GM12878 (cell line): ENCODE measurements at regions not wholly inside any gene's neighbourhood (a gene's known extent, or its start where the extent isn't known, plus 50 kb on each side); places are given as distances from the start of the nearest gene placed in this dataset.

Experiments
- ATAC-seq: fragments of 200-7000 bp; cut with Tn5 transposase; 3 replicates; pipeline ENCODE4 v1.9.1; 2020; ENCODE audit warnings: mild to moderate bottlenecking, moderate library complexity
- BruUV-seq: library from RNA; stranded (reverse); fragments of 400-500 nt; replicated peaks from 2 replicates; lab custom pipeline; 2021; lab: Mats Ljungman, UMichigan
- CTCF ChIA-PET: fragments of 300-600 bp; sonication (Branson Sonifier 250); formaldehyde crosslinking; extraction: SDS; loops from one replicate; lab custom pipeline; 2021; ENCODE audit warnings: inconsistent platforms; lab: Yijun Ruan, JAX
- POLR2A ChIA-PET: fragments of 350-600 bp; formaldehyde crosslinking; extraction: SDS; loops from one replicate; lab custom pipeline; 2021; ENCODE audit warnings: inconsistent platforms; lab: Charles Lee
- RAD21 ChIA-PET: fragments of 300-600 bp; sonication (Branson Sonifier 250); formaldehyde crosslinking; loops from one replicate; lab custom pipeline; 2023; ENCODE audit warnings: antibody characterized with exemption; ENCODE audit not compliant: unreplicated experiment; lab: Charles Lee
- SMC1A ChIA-PET: fragments of 300-600 bp; sonication (Branson Sonifier 250); formaldehyde crosslinking; loops from one replicate; lab custom pipeline; 2023; ENCODE audit not compliant: unreplicated experiment, uncharacterized antibody; lab: Charles Lee
- DNase-seq: peaks from one replicate; pipeline ENCODE4 v3.0.0-alpha.2; 2011; ENCODE audit warnings: low read depth, low spot score
- FAIRE-seq: peaks from 3 replicates; lab custom pipeline; 2011; peaks lifted over from hg19 to GRCh38; lab: Jason Lieb, UNC
- H2AFZ ChIP-seq: 2 replicates; pipeline ENCODE4 v1.6.0; 2011; ENCODE audit warnings: low read depth, low read length, control low read depth; ENCODE audit not compliant: control insufficient read depth
- H3K27ac ChIP-seq: 2 replicates; pipeline ENCODE4 v1.5.1; 2011; ENCODE audit warnings: control low read depth; ENCODE audit not compliant: control insufficient read depth, insufficient read depth
- H3K27me3 ChIP-seq, 2 experiments: replicated peaks in 1 of 2; 2 replicates each; pipeline versions ENCODE4 v1.6.0 to v1.6.1; 2011; ENCODE audit warnings: low read length in 1 of 2; ENCODE audit not compliant: control insufficient read depth in 2 of 2, insufficient read depth in 2 of 2
- H3K36me3 ChIP-seq, 2 experiments: 2 replicates each; pipeline ENCODE4 v1.5.1; 2011; ENCODE audit warnings: low read length in 1 of 2; ENCODE audit not compliant: control insufficient read depth in 2 of 2, insufficient read depth in 2 of 2
- H3K4me1 ChIP-seq: 2 replicates; pipeline ENCODE4 v1.6.1; 2011; ENCODE audit warnings: mild to moderate bottlenecking, low read length, moderate library complexity, mixed read lengths; ENCODE audit not compliant: control insufficient read depth, insufficient read depth
- H3K4me2 ChIP-seq: 2 replicates; pipeline ENCODE4 v1.6.0; 2011; ENCODE audit warnings: control low read depth; ENCODE audit not compliant: control insufficient read depth, insufficient read depth
- H3K4me3 ChIP-seq: fragments of 200-600 bp; sonication (generic); 2 replicates; pipeline ENCODE4 v1.5.1; 2016
- H3K79me2 ChIP-seq: 2 replicates; pipeline ENCODE4 v1.6.0; 2011; ENCODE audit warnings: low read length; ENCODE audit not compliant: control insufficient read depth, insufficient read depth
- H3K9ac ChIP-seq: 2 replicates; pipeline ENCODE4 v1.8.0; 2011; ENCODE audit warnings: low read length, control low read depth, mixed read lengths; ENCODE audit not compliant: control insufficient read depth, insufficient read depth
- H3K9me3 ChIP-seq: replicated peaks from 3 replicates; pipeline ENCODE4 v1.5.1; 2011; ENCODE audit warnings: mild to moderate bottlenecking, low read length; ENCODE audit not compliant: control insufficient read depth, insufficient read depth
- H4K20me1 ChIP-seq: 2 replicates; pipeline ENCODE4 v1.6.0; 2011; ENCODE audit not compliant: control insufficient read depth, insufficient read depth
- IKZF2 ChIP-seq, 2 experiments: fragments of 450-650 bp; IDR thresholded peaks; 2 replicates each; pipeline ENCODE4 v1.6.1; 2017; ENCODE audit warnings: mild to moderate bottlenecking in 2 of 2, moderate library complexity in 2 of 2
- MYC ChIP-seq: IDR thresholded peaks from 2 replicates; pipeline ENCODE4 v1.6.1; 2011; ENCODE audit warnings: mild to moderate bottlenecking, low read length, moderate library complexity, inconsistent platforms; ENCODE audit not compliant: insufficient read depth, insufficient replicate concordance, insufficient read length, severe bottlenecking
- NKRF ChIP-seq: fragments of 450-650 bp; conservative IDR thresholded peaks from 2 replicates; pipeline ENCODE4 v1.6.1; 2017; ENCODE audit warnings: mild to moderate bottlenecking, moderate library complexity
- NR2C1 ChIP-seq: fragments of 450-650 bp; IDR thresholded peaks from 2 replicates; pipeline ENCODE4 v1.6.1; 2017; ENCODE audit warnings: antibody characterized with exemption, mild to moderate bottlenecking, moderate library complexity
- POU2F2 ChIP-seq: IDR thresholded peaks from 3 replicates; pipeline ENCODE4 v1.6.1; 2011; ENCODE audit warnings: low read depth, mild to moderate bottlenecking, low read length, borderline replicate concordance
- RBBP5 ChIP-seq: fragments of 200-600 bp; sonication (generic); conservative IDR thresholded peaks from 2 replicates; pipeline ENCODE4 v1.6.1; 2016
- TAF1 ChIP-seq: IDR thresholded peaks from 2 replicates; pipeline ENCODE4 v1.6.1; 2011; ENCODE audit warnings: mild to moderate bottlenecking, low read depth, low read length, borderline replicate concordance
- WRNIP1 ChIP-seq: IDR thresholded peaks from 2 replicates; pipeline ENCODE4 v1.6.1; 2011; ENCODE audit warnings: low read depth, low read length, improper control_type of control experiment, borderline replicate concordance
- in situ Hi-C: fragments of 300-500 bp; cut with MboI; formaldehyde crosslinking; loops from 9 replicates; pipeline ENCODE4 v1.14.3; 2018; ENCODE audit warnings: mixed read lengths
- intact Hi-C: fragments of 100-400 bp; cut with micrococcal nuclease; formaldehyde crosslinking; loops from one replicate; pipeline ENCODE4 v1.14.2; 2022; ENCODE audit not compliant: unreplicated experiment
- TF ChIP-seq, protein P1 (sequence below): IDR thresholded peaks from 2 replicates; pipeline ENCODE4 v1.6.1; 2012; ENCODE audit warnings: improper control_type of control experiment, low read depth, low read length; ENCODE audit not compliant: insufficient replicate concordance

GRCh38 chr16:51722467-51722866, 571.4 kb upstream of the SALL1 start:
- H3K9me3 ChIP-seq, result no peaks in the 10 kb centered on the region
- H3K4me1 ChIP-seq, result no peaks in the 10 kb centered on the region
- in situ Hi-C loops, result no loop called here
- SMC1A ChIA-PET, result no interaction called here
- no peaks in the 10 kb centered on the region for H3K27me3 ChIP-seq
- TF ChIP-seq RBBP5, result no peak
- no peak for TF ChIP-seq WRNIP1
- TF ChIP-seq NR2C1, result no peak
- TF ChIP-seq TAF1, result no peak
- TF ChIP-seq POU2F2, result no peak
- no peak for TF ChIP-seq MYC
- no peak for TF ChIP-seq NKRF
- TF ChIP-seq, protein P1, sequence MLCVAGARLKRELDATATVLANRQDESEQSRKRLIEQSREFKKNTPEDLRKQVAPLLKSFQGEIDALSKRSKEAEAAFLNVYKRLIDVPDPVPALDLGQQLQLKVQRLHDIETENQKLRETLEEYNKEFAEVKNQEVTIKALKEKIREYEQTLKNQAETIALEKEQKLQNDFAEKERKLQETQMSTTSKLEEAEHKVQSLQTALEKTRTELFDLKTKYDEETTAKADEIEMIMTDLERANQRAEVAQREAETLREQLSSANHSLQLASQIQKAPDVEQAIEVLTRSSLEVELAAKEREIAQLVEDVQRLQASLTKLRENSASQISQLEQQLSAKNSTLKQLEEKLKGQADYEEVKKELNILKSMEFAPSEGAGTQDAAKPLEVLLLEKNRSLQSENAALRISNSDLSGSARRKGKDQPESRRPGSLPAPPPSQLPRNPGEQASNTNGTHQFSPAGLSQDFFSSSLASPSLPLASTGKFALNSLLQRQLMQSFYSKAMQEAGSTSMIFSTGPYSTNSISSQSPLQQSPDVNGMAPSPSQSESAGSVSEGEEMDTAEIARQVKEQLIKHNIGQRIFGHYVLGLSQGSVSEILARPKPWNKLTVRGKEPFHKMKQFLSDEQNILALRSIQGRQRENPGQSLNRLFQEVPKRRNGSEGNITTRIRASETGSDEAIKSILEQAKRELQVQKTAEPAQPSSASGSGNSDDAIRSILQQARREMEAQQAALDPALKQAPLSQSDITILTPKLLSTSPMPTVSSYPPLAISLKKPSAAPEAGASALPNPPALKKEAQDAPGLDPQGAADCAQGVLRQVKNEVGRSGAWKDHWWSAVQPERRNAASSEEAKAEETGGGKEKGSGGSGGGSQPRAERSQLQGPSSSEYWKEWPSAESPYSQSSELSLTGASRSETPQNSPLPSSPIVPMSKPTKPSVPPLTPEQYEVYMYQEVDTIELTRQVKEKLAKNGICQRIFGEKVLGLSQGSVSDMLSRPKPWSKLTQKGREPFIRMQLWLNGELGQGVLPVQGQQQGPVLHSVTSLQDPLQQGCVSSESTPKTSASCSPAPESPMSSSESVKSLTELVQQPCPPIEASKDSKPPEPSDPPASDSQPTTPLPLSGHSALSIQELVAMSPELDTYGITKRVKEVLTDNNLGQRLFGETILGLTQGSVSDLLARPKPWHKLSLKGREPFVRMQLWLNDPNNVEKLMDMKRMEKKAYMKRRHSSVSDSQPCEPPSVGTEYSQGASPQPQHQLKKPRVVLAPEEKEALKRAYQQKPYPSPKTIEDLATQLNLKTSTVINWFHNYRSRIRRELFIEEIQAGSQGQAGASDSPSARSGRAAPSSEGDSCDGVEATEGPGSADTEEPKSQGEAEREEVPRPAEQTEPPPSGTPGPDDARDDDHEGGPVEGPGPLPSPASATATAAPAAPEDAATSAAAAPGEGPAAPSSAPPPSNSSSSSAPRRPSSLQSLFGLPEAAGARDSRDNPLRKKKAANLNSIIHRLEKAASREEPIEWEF, result no peak
- TF ChIP-seq IKZF2 (IDR thresholded peaks at IDR 0.05), result no peak
- POLR2A ChIA-PET, result no interaction called here
- FAIRE-seq (no peak), ATAC-seq (no peak), DNase-seq (no peak)
- no peak overlapping the region for H3K4me2 ChIP-seq
- H3K27ac ChIP-seq, result no peak overlapping the region
- no TSS peak for BruUV-seq
- RAD21 ChIA-PET, result no interaction called here
- no peaks in the 10 kb centered on the region for H4K20me1 ChIP-seq
- CTCF ChIA-PET, result no interaction called here
- no peak overlapping the region for H2AFZ ChIP-seq
- intact Hi-C loops, result no loop called here
- no peaks in the 10 kb centered on the region for H3K79me2 ChIP-seq
- H3K36me3 ChIP-seq, result no peaks in the 10 kb centered on the region
- H3K4me3 ChIP-seq, result no peak overlapping the region
- no peak overlapping the region for H3K9ac ChIP-seq
